Cardiac muscle cell (in vitro differentiated cells and primary cell): ENCODE measurements at regions not wholly inside any gene's neighbourhood (a gene's known extent, or its start where the extent isn't known, plus 50 kb on each side); places are given as distances from the start of the nearest gene placed in this dataset.

Source experiments
- DNase-seq, 2 donors: peaks; one replicate each; pipeline versions ENCODE4 v3.0.0 to v3.0.0-alpha.2; 2010 to 2017; ENCODE audit warnings: low read depth in 1 of 2, low spot score in 1 of 2
- H3K27ac ChIP-seq: fragments of 200-600 bp; sonication (generic); 2 replicates; pipeline ENCODE4 v1.5.1; 2016
- H3K27me3 ChIP-seq: fragments of 200-600 bp; sonication (generic); 2 replicates; pipeline ENCODE4 v1.6.0; 2016; ENCODE audit warnings: control low read depth
- H3K36me3 ChIP-seq: fragments of 200-600 bp; sonication (generic); 2 replicates; pipeline ENCODE4 v1.5.1; 2016; ENCODE audit warnings: control low read depth
- H3K4me1 ChIP-seq: fragments of 200-600 bp; sonication (generic); 2 replicates; pipeline ENCODE4 v1.8.1; 2017; ENCODE audit warnings: low read depth, mild to moderate bottlenecking, mixed run types
- H3K4me3 ChIP-seq: fragments of 200-600 bp; sonication (generic); 2 replicates; pipeline ENCODE4 v1.5.1; 2016; ENCODE audit warnings: mild to moderate bottlenecking
- H3K9me3 ChIP-seq: fragments of 200-600 bp; sonication (generic); 2 replicates; pipeline ENCODE4 v1.5.1; 2017; ENCODE audit warnings: low read depth, mild to moderate bottlenecking, control low read depth
- TF ChIP-seq, protein P1 (sequence below): IDR thresholded peaks from 2 replicates; pipeline ENCODE4 v1.5.1; 2012; ENCODE audit warnings: low read depth, mild to moderate bottlenecking, low read length

DNA sequence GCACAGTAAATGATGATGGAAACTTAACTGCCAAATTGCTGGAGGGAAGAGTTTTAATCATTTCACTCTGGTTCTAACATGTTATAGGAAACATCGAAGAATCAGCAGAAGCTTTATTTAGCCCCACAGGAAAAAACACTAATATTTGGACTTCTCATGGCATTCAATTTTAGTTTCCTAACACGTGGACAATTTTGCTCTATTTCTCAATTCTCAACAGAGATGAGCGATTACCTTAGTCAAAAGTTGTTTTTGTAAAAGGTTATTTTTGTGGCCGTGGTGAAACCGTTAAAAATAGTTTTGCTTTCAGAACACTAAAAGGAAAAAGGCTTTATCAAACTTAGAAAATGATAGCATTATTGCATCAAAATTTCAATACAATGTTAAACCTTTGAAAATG lies 235.2 kb downstream of the PLK2 start:
- no peaks in the 10 kb centered on the region for H3K36me3 ChIP-seq
- TF ChIP-seq, protein P1, sequence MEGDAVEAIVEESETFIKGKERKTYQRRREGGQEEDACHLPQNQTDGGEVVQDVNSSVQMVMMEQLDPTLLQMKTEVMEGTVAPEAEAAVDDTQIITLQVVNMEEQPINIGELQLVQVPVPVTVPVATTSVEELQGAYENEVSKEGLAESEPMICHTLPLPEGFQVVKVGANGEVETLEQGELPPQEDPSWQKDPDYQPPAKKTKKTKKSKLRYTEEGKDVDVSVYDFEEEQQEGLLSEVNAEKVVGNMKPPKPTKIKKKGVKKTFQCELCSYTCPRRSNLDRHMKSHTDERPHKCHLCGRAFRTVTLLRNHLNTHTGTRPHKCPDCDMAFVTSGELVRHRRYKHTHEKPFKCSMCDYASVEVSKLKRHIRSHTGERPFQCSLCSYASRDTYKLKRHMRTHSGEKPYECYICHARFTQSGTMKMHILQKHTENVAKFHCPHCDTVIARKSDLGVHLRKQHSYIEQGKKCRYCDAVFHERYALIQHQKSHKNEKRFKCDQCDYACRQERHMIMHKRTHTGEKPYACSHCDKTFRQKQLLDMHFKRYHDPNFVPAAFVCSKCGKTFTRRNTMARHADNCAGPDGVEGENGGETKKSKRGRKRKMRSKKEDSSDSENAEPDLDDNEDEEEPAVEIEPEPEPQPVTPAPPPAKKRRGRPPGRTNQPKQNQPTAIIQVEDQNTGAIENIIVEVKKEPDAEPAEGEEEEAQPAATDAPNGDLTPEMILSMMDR = no peak
- H3K4me1 ChIP-seq = no peaks in the 10 kb centered on the region
- no peak overlapping the region for H3K27ac ChIP-seq
- DNase-seq = no peak
- H3K9me3 ChIP-seq = no peaks in the 10 kb centered on the region
- H3K4me3 ChIP-seq = no peak overlapping the region
- no peaks in the 10 kb centered on the region for H3K27me3 ChIP-seq

DNA sequence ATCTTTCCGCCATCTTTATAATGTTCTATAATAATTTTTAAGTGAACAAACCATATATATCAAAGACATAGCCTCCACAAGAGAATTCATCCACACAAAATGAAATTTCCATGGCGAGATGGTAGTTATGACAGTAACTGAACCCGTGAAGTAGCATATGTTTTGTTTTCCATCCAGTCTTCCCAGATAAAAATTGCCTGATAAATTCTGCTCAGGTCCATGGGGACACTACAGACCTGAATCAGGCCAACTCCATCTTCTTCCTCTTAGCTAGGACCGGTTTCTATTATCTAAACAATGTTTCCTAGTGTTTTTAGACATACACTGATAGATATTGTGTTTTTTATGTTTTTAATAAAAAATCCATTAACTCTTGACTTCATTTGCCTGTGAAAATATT lies 235.7 kb downstream of the PLK2 start:
- no peaks in the 10 kb centered on the region for H3K9me3 ChIP-seq
- TF ChIP-seq, protein P1 = no peak
- no peak overlapping the region for H3K4me3 ChIP-seq
- H3K4me1 ChIP-seq = no peaks in the 10 kb centered on the region
- no peak for DNase-seq
- no peaks in the 10 kb centered on the region for H3K36me3 ChIP-seq
- H3K27me3 ChIP-seq = no peaks in the 10 kb centered on the region
- H3K27ac ChIP-seq = no peak overlapping the region

DNA sequence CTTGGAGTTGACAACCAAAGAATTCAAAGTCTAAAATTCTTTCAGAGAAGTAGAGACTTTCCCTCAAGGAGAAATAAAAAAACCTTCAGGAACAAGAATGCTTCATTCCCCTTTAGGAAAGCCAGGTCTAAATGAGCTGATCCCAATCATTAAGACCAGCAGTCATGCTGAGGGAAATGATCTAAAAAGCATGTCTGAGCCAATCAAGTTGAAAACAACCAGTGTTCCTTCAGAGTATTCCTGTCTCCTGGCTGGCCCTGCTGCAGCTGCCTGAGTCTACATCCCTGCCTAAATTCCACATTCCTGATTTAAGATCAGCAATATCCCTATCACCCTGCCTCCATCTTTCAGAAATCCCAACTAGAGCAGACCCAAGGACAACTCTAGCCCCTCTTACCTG lies 244.5 kb downstream of the PLK2 start:
- DNase-seq = no peak
- no peaks in the 10 kb centered on the region for H3K36me3 ChIP-seq
- H3K9me3 ChIP-seq = no peaks in the 10 kb centered on the region
- H3K4me3 ChIP-seq = no peak overlapping the region
- no peak overlapping the region for H3K27ac ChIP-seq
- H3K4me1 ChIP-seq = no peaks in the 10 kb centered on the region
- no peaks in the 10 kb centered on the region for H3K27me3 ChIP-seq
- TF ChIP-seq, protein P1 = no peak

DNA sequence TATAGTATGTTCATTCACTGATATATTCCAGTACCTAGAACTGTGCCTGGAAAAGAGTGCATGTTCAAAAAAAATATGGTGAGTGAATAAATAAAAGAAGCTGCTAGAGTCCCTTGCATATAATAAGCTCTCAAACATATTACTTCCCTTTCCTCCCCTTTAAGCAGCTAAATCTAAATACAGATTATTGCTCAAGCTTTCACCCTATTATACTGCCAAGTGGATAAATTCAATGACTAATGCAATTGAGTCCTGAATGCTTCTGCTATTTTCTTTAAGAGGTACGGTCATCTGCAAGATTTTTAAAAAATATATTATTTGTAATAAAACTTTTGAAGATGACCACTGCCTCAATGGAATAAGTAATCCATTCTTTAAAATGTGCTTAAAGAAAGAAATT lies 248.4 kb downstream of the PLK2 start:
- H3K9me3 ChIP-seq = no peaks in the 10 kb centered on the region
- DNase-seq = peak in 1 of 2 donors; percentile 18
- no peak overlapping the region for H3K4me3 ChIP-seq
- no peaks in the 10 kb centered on the region for H3K4me1 ChIP-seq
- H3K36me3 ChIP-seq = no peaks in the 10 kb centered on the region
- no peaks in the 10 kb centered on the region for H3K27me3 ChIP-seq
- no peak overlapping the region for H3K27ac ChIP-seq
- TF ChIP-seq, protein P1 = no peak

DNA sequence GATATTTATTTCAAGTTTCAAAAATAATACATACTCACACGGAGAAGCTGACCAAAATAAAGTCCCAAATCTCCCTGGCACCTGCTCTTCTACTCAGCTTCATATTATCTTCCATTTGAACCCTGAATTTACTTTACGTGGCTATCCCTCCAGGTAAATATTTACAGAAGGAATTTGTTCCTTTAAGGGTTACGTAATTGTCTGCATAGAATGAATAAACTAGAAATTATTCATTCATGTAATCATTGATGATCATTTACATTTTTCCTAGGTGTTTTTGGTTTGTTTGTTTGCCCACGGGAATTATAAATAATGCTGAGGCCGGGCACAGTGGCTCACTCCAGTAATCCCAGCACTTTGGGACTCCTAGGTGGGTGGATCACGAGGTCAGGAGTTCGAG lies 251.2 kb downstream of the PLK2 start:
- no peaks in the 10 kb centered on the region for H3K4me1 ChIP-seq
- H3K27me3 ChIP-seq = no peaks in the 10 kb centered on the region
- TF ChIP-seq, protein P1 = no peak
- H3K4me3 ChIP-seq = no peak overlapping the region
- no peaks in the 10 kb centered on the region for H3K9me3 ChIP-seq
- no peaks in the 10 kb centered on the region for H3K36me3 ChIP-seq
- no peak overlapping the region for H3K27ac ChIP-seq
- no peak for DNase-seq

DNA sequence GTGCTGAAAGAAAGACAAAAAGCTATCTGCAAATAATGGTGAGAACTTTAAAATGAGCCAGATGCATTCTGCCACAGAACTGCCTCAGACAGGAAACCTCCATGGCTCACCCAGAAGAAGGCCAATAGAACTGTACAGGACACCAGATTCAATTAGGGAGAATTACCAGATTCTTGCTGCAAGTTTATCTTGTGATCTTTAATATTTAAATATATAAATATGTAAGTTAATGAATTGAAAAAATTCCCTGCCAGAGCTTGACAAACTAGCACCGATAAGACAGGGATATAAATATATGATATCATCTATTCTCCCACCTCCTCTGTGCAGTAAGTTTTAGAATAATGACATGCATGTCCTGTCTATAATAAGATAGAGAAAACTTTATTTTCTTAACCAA lies 252.8 kb downstream of the PLK2 start:
- TF ChIP-seq, protein P1 = no peak
- no peaks in the 10 kb centered on the region for H3K9me3 ChIP-seq
- DNase-seq = no peak
- no peaks in the 10 kb centered on the region for H3K36me3 ChIP-seq
- H3K27ac ChIP-seq = no peak overlapping the region
- no peaks in the 10 kb centered on the region for H3K4me1 ChIP-seq
- H3K27me3 ChIP-seq = no peaks in the 10 kb centered on the region
- H3K4me3 ChIP-seq = no peak overlapping the region
